Retinal pigment epithelial cell (primary cell): ENCODE measurements at regions not wholly inside any gene's neighbourhood (a gene's known extent, or its start where the extent isn't known, plus 50 kb on each side); places are given as distances from the start of the nearest gene placed in this dataset.

ENCODE experiments used
- DNase-seq: peaks from one replicate; pipeline ENCODE4 v3.0.0-alpha.2; 2010; ENCODE audit warnings: low read depth
- H3K4me3 ChIP-seq: 2 replicates; pipeline ENCODE4 v1.5.1; 2011; ENCODE audit warnings: mild to moderate bottlenecking, low read length, control low read depth, moderate library complexity
- TF ChIP-seq, protein P1 (sequence below): conservative IDR thresholded peaks from 2 replicates; pipeline ENCODE4 v1.5.1; 2011; ENCODE audit warnings: low read depth, low read length, control low read depth, inconsistent platforms

DNA sequence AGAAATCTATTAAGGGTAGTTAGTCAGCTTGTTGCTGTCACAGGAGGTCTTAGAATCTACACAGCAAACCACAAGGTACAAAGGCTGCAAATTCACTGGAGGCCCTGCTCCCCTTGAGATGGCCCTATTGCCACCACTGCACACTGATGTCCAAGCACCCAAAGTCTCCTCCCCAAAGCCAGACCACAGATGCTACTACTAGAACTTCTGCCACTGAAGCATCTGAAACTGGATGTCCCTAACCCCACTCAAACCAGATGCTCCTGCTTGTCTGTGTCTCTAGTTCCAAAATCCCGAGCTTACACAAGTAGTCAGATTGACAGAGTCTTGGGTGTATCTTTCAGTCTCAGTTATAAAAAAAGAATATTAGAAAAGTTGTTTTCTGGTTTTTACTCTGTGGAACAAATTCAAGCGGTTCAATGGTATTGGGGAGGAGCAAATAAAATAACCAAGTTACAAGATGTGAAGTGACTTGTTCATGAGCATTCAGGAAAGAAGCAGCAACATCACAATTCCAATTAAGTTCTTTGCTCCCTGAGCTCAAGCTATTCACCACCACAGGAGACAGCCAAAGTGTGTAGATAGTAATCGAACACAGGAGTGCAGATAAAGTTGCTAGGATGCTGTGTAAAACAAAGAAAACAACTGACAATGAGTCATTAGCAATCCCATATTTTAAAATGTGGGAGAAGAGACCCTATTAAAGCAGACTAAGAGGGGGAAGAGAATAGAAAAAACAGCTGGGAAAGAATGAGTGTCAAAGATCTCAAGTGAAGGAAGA, 352.3 kb downstream of the PDGFC start:
- TF ChIP-seq, protein P1, sequence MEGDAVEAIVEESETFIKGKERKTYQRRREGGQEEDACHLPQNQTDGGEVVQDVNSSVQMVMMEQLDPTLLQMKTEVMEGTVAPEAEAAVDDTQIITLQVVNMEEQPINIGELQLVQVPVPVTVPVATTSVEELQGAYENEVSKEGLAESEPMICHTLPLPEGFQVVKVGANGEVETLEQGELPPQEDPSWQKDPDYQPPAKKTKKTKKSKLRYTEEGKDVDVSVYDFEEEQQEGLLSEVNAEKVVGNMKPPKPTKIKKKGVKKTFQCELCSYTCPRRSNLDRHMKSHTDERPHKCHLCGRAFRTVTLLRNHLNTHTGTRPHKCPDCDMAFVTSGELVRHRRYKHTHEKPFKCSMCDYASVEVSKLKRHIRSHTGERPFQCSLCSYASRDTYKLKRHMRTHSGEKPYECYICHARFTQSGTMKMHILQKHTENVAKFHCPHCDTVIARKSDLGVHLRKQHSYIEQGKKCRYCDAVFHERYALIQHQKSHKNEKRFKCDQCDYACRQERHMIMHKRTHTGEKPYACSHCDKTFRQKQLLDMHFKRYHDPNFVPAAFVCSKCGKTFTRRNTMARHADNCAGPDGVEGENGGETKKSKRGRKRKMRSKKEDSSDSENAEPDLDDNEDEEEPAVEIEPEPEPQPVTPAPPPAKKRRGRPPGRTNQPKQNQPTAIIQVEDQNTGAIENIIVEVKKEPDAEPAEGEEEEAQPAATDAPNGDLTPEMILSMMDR = no peak
- H3K4me3 ChIP-seq = no peak overlapping the region
- DNase-seq = no peak

DNA sequence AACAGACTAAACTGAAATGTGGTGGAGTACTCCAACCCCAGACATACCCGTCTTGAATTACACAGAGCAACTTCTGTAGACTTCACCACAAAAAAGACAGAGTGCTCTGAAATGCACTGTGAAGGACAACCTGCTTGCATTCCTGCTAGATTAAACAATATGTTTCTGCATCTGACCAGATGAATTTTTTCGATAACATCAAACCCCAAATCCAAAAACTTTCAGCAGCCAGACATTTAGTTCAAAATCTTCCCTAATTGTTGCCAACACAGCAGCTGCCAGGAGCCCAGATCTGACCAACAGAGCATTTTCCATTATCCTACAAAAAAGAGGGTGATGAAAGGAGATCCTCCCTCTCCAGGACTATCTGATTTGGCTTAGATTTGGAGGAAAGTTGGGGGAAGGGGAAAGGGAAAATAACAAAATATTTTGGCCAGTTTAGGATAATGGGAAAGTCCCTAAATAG, 356.5 kb downstream of the PDGFC start:
- DNase-seq = no peak
- TF ChIP-seq, protein P1 = no peak

DNA sequence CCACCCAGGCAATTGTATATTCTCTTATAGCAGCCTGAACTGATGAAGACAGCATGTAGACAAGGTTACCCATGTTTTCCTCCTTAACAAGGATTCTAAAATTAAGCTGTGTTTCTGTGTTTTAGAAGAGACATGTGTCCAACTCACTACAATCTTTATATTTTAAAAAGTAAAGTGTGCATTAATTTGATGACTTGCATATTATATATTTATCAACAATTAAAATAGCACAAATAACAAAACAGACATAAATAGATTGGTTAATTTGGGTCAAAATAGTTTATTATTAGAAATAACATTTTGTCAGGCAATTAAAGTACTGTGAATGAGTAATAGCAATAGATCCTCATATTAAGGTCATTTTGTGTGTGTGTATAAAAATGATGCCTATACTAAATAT, 357.1 kb downstream of the PDGFC start:
- no peak for DNase-seq
- H3K4me3 ChIP-seq = no peak overlapping the region
- TF ChIP-seq, protein P1 = no peak

More for the DNA sequence above, 356.5 kb downstream of the PDGFC start:
- H3K4me3 ChIP-seq = no peak overlapping the region

DNA sequence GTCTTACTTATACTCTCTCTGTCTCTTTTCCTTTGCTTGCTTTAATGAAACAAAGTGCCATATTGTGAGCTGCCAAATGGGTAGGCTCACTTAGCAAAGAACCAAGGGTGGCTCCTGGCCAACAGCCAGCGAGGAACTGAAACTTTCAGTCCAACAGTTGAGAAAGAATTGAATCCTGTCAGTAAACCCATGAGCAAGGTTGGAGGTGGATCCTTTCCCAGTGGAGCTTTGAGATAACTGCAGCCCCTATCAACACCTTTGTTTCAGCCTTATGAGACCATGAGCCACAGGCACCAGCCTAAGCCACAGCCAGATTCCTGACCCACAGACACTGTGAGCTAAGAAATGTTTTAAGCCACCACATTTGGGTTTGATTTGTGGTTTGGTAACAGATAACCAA, 362.2 kb downstream of the PDGFC start:
- H3K4me3 ChIP-seq = no peak overlapping the region
- TF ChIP-seq, protein P1 = no peak
- DNase-seq = no peak

DNA sequence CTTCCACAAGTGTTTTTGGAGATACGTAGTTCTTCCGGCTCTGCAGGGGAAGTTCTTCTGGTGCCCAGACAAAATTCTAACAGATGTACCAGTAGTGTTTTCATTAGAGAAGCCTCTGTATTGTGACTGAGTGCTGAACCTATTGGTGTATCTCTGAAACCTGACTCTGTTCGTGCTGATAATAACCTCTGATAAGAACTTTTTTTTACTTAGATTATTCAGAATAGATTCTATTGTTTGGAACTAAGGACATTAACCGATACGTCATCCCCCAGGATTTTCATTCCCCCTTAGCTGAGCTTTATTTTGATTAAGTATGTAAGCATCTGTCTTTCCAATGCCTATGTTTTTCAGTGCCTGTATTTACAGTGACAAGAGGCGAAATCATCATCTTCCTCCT, 362.9 kb downstream of the PDGFC start:
- no peak for DNase-seq
- TF ChIP-seq, protein P1 = no peak

DNA sequence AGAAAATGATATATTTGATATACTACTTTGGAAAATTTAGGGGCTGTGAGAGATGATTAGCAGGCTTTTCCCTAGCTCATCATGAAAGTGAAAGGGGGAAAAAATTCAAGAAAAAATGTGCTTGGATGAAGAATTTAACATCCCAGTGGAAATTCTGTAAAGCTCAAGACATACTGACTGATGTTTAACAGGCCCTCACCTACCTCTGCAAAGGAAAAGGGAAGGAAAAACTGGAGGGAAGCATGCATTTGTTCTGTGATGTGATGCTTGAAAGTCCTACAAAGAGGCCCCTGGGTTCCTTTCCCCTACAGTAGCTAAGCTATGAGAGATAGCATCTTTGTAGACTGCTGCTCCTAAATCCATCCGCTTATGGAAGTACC, 364.1 kb downstream of the PDGFC start:
- H3K4me3 ChIP-seq = no peak overlapping the region
- TF ChIP-seq, protein P1 = no peak
- no peak for DNase-seq

More for the DNA sequence above, 362.9 kb downstream of the PDGFC start:
- no peak overlapping the region for H3K4me3 ChIP-seq
